NCI-H69 (cell line): ENCODE measurements at regions not wholly inside any gene's neighbourhood (a gene's known extent, or its start where the extent isn't known, plus 50 kb on each side); places are given as distances from the start of the nearest gene placed in this dataset.
"Not testable (repeated sequence)": the region's sequence is repeated elsewhere in the genome, so short reads cannot be mapped to it uniquely, and the experiment has no call there.

Source experiments
- DNase-seq: peaks from one replicate; lab custom pipeline; 2025; lab: John Stamatoyannopoulos, UW

GRCh38 chr5:115435778-115436712, 108.5 kb downstream of the FEM1C start:
- DNase-seq, result peak; percentile 89

- DNase-seq, result peak; percentile 65
Measured at GRCh38 chr5:115435065-115435777, 109.4 kb downstream of the FEM1C start.

- DNase-seq, result no peak
Measured at GRCh38 chr5:115433918-115434317, 110.7 kb downstream of the FEM1C start.

DNA sequence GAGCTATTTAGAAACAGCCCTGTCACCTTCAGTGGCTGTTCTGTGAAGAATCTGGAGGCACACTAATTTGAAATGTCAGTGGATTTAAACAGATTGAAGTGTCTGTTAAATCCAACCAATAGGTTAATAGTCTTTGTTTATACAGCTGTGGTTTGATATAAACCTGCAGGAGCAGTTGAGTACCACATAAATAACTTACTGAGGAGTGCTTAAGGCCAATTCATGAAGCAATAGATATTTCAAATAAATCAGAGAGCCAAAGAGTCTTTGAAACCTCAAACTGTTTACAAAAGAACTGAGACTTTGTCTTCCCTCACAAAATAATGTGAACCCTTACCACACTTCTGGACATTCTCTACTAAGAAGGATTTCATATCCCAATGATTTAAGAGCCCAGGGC, 111.9 kb downstream of the FEM1C start:
- DNase-seq, result peak; percentile 70

GRCh38 chr5:115431116-115431515, 113.5 kb downstream of the FEM1C start:
- DNase-seq, result peak; percentile 85

DNA sequence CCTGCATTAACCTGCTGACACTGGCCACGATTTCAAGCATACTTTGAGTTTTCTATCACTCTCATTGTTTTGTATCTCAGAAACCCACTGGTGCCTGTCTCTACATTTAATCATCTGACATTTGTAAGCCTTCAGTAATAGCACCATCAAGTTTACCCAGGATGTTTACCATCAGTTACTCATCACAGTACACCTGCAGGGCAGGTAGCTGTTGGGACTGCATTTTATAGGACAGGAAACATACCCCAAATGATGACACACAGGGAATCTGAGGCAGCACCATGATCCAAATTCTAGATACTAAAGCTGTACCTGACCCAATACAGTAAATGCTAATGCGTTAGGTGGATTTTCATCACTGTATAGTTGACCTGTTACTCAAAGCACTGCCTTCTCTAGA, 114.2 kb downstream of the FEM1C start:
- DNase-seq, result peak; percentile 79

DNA sequence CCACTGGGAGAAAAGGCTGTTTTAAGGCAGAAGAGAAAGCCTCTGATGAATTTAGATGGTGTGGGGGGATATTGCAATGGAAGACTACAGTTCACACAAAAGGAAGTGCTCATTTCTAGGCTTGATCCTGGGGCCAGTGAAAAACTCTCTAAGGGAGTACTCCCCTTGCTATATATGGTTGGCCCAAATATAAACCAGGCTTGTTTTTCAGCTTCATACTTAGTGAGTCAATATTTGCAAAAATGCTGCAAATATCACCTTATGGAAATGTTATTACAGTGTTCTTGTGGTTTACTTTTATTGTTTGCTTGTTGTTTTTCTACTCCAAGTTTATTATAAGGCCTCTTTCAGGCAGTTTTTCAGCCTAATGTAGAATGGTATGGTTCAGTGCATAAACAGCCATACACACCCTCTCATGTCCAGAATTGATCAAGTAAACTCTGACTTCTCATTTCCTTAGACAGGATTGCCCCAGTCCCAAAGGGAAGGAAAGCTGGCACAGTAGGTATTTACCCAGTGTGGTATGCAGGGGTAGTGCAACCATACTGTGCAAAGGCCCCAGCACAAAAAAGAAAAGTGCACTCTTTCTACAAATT, 115.1 kb downstream of the FEM1C start:
- DNase-seq, result peak; percentile 76

GRCh38 chr5:115428676-115429075, 115.9 kb downstream of the FEM1C start:
- peak; percentile 53 for DNase-seq

DNA sequence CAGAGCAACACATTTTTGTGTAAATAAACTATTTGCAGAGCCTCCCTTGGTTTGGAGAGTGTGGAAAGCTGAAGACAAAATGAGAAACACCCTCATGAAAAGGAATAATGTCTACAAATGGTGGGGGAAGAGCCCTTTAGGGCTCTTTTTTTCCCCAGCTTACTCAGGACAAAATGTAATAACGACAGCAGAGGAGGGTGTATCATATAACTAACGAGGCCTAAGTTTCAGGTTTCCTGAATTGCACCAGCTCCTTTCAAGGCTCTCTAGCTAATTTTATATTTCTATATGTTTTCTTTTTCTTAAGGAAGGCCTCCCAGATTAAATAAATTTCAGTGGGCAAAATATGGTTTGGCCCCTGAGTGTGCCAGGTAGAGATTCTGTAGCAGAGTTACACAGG, 116.3 kb downstream of the FEM1C start:
- peak; percentile 52 for DNase-seq

DNA sequence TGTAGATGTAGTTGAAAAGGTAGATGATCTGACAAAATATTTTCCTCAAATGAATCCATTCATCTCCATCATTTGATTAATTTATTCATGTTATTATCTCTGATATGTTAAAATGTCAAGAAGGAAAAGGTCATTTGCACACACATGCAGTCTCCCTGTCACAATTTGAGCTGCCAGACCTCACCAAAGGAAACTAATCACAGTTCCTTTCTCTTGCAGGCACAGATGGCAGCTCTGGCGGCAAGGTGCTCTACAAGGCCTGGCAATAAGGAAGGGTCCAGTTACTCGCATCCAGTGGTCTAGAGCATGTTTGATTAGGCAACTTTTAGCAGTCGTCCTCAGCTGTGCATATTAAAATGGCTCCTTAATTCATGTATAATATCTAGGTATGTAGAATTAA, 120.1 kb downstream of the FEM1C start:
- DNase-seq, result peak; percentile 36

GRCh38 chr5:115424030-115424429, 120.5 kb downstream of the FEM1C start:
- DNase-seq, result peak; percentile 51

- DNase-seq, result peak; percentile 34
Measured at GRCh38 chr5:115423541-115423940, 121.0 kb downstream of the FEM1C start.

GRCh38 chr5:115423051-115423450, 121.5 kb downstream of the FEM1C start:
- DNase-seq, result peak; percentile 58

DNA sequence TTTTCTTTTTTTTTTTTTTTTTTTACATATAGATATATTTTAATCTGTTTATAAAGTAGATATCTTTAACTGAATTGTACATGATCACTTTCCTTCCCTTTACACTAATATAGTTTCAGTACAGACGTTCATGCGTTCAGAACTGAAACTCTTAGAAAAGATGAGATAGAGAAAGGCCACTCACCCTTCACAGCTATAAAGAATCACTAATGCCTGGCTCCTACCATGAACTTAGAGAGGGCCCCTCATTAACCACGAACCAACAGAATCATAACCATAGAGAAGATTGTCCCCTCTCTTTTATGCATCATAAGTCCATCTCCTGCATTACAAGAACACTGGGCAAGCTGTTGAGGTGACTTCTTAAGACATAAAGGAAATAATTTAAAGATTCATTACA, 123.8 kb downstream of the FEM1C start:
- not testable (repeated sequence) for DNase-seq

DNA sequence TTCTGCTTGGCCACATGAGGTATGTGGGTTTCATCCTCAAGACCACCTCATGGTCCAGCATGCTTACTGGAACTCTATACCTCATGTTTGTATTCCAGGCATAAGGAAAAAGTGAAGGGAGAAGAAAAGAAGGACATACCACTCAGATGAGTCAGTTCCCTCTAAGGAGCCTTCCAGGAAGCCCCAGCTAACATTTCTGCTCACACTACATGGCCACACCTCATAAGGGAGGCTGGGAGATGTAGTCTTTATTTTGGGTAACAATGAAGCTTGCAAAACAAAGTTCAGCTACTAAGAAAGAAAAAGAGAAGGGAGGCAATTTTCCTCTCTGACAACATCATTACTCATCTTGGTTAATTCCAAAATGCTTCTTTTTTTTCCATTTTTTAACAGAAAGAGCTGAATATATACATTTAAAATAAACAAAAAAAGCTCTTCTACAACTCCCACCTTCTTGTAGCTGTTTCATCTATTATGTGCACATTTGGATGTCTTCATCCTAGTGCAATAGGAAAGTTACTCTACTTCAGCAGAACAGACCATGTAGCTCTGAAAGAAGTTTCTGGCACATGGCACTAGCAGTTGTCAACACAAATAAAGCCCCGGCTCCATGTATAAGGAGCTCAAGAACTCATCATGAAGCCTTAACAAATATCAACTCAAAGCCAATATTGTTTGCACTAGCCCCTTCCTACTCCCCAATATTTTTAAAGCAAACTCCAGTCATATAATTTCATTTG, 123.6 kb upstream of the CCDC112 start:
- no peak for DNase-seq

- DNase-seq, result peak; percentile 93
Measured at GRCh38 chr5:115418788-115419187, 122.3 kb upstream of the CCDC112 start.

- DNase-seq, result no peak
Measured at GRCh38 chr5:115417076-115417475, 120.6 kb upstream of the CCDC112 start.

GRCh38 chr5:115415143-115415491, 118.7 kb upstream of the CCDC112 start:
- peak; percentile 93 for DNase-seq

GRCh38 chr5:115414406-115415142, 118.1 kb upstream of the CCDC112 start:
- DNase-seq, result peak; percentile 39

GRCh38 chr5:115413651-115414050, 117.2 kb upstream of the CCDC112 start:
- DNase-seq, result no peak

GRCh38 chr5:115409094-115409493, 112.6 kb upstream of the CCDC112 start:
- DNase-seq, result no peak
